H1 (cell line): ENCODE measurements at regions not wholly inside any gene's neighbourhood (a gene's known extent, or its start where the extent isn't known, plus 50 kb on each side); places are given as distances from the start of the nearest gene placed in this dataset.

Experiments
- CTCF ChIA-PET: fragments of 300-600 bp; sonication (Branson Sonifier 250); formaldehyde crosslinking; loops from one replicate; lab custom pipeline; 2021; ENCODE audit not compliant: partially characterized antibody; lab: Charles Lee
- POLR2A ChIA-PET: fragments of 300-600 bp; sonication (Branson Sonifier 250); formaldehyde crosslinking; loops from one replicate; lab custom pipeline; 2021; ENCODE audit warnings: inconsistent platforms; ENCODE audit not compliant: partially characterized antibody; lab: Charles Lee
- DNase-seq, 2 experiments: peaks; one replicate each; pipeline versions ENCODE4 v3.0.0 to v3.0.0-alpha.2; 2010 to 2022; ENCODE audit warnings: low spot score in 2 of 2, low read depth in 1 of 2, mixed read lengths in 1 of 2
- FAIRE-seq: peaks from 2 replicates; lab custom pipeline; 2011; peaks lifted over from hg19 to GRCh38; lab: Jason Lieb, UNC
- H2AFZ ChIP-seq: 2 replicates; pipeline ENCODE4 v1.8.1; 2012; ENCODE audit warnings: low read length, inconsistent platforms
- H2AK5ac ChIP-seq: 2 replicates; pipeline ENCODE4 v1.6.1; 2013; ENCODE audit warnings: low read depth, low read length
- H2BK120ac ChIP-seq: replicated peaks from 2 replicates; pipeline ENCODE3; 2013; ENCODE audit warnings: low read depth, low read length, inconsistent platforms
- H2BK12ac ChIP-seq: 2 replicates; pipeline ENCODE4 v1.6.1; 2013; ENCODE audit warnings: low read depth, low read length
- H2BK15ac ChIP-seq: 2 replicates; pipeline ENCODE4 v1.6.1; 2013; ENCODE audit warnings: low read length
- H2BK20ac ChIP-seq: 2 replicates; pipeline ENCODE4 v1.6.1; 2013; ENCODE audit warnings: low read length
- H2BK5ac ChIP-seq: 2 replicates; pipeline ENCODE4 v1.6.1; 2013; ENCODE audit warnings: low read depth, low read length
- H3K14ac ChIP-seq: 2 replicates; pipeline ENCODE4 v1.6.1; 2013; ENCODE audit warnings: inconsistent platforms; ENCODE audit not compliant: insufficient read length
- H3K18ac ChIP-seq: 2 replicates; pipeline ENCODE4 v1.6.1; 2013; ENCODE audit warnings: low read length; ENCODE audit errors: extremely low read depth
- H3K23ac ChIP-seq: 2 replicates; pipeline ENCODE4 v1.6.1; 2013; ENCODE audit warnings: inconsistent platforms; ENCODE audit not compliant: insufficient read length
- H3K23me2 ChIP-seq: 2 replicates; pipeline ENCODE4 v1.6.1; 2013; ENCODE audit warnings: low read depth, low read length
- H3K27ac ChIP-seq: 2 replicates; pipeline ENCODE4 v1.6.1; 2011; ENCODE audit warnings: low read depth, low read length, inconsistent platforms
- H3K27me3 ChIP-seq, 4 experiments: replicated peaks in 1 of 4; 1 replicate in 1 of 4; 2 replicates in 3 of 4; pipeline versions ENCODE4 v1.6.1 to v1.8.1; 2011 to 2013; ENCODE audit warnings: low read length in 3 of 4, mild to moderate bottlenecking in 3 of 4, inconsistent platforms in 2 of 4, mixed read lengths in 2 of 4, moderate library complexity in 1 of 4; ENCODE audit not compliant: control insufficient read depth in 3 of 4, insufficient read depth in 3 of 4; ENCODE audit errors: extremely low read depth in 1 of 4
- H3K36me3 ChIP-seq, 4 experiments: 2 replicates each; pipeline versions ENCODE4 v1.6.1 to v1.8.1; 2011 to 2013; ENCODE audit warnings: mild to moderate bottlenecking in 4 of 4, low read length in 3 of 4, moderate library complexity in 2 of 4, control low read depth in 1 of 4, inconsistent platforms in 1 of 4; ENCODE audit not compliant: insufficient read depth in 4 of 4, control insufficient read depth in 2 of 4
- H3K4ac ChIP-seq: replicated peaks from 2 replicates; pipeline ENCODE3; 2013; ENCODE audit warnings: low read length, low read depth, mixed read lengths, inconsistent platforms; ENCODE audit not compliant: insufficient read length
- H3K4me1 ChIP-seq, 4 experiments: replicated peaks in 1 of 4; 1 replicate in 1 of 4; 2 replicates in 3 of 4; pipeline versions ENCODE4 v1.6.1 to v1.8.1; 2011 to 2013; ENCODE audit warnings: low read length in 3 of 4, inconsistent platforms in 2 of 4, mixed read lengths in 1 of 4; ENCODE audit not compliant: insufficient read depth in 4 of 4, control insufficient read depth in 3 of 4
- H3K4me2 ChIP-seq, 2 experiments: 2 replicates each; pipeline versions ENCODE4 v1.6.1 to v1.8.1; 2011 to 2013; ENCODE audit warnings: low read depth in 2 of 2, low read length in 2 of 2, control low read depth in 1 of 2, inconsistent platforms in 1 of 2, mild to moderate bottlenecking in 1 of 2; ENCODE audit not compliant: insufficient read depth in 1 of 2
- H3K4me3 ChIP-seq, 4 experiments: fragments of 200-600, 300-600 bp in 1 of 4; sonication (generic), shearing (Covaris generic), sonication (Bioruptor Twin) in 1 of 4; 2 replicates each; pipeline versions ENCODE4 v1.5.1 to v1.8.1; 2011 to 2016; ENCODE audit warnings: low read length in 4 of 4, low read depth in 3 of 4, control low read depth in 2 of 4, inconsistent platforms in 2 of 4, mild to moderate bottlenecking in 2 of 4, mixed read lengths in 1 of 4, moderate library complexity in 1 of 4; ENCODE audit not compliant: insufficient read depth in 2 of 4; ENCODE audit errors: extremely low read depth in 1 of 4
- H3K56ac ChIP-seq: replicated peaks from 2 replicates; pipeline ENCODE3; 2013; ENCODE audit warnings: low read depth, mild to moderate bottlenecking, mixed read lengths, low read length, inconsistent platforms; ENCODE audit not compliant: insufficient read length
- H3K79me1 ChIP-seq: 2 replicates; pipeline ENCODE4 v1.6.1; 2013; ENCODE audit warnings: low read depth, low read length, control low read depth
- H3K79me2 ChIP-seq, 2 experiments: 2 replicates each; pipeline versions ENCODE4 v1.6.1 to v1.8.1; 2012 to 2013; ENCODE audit warnings: low read length in 2 of 2, mild to moderate bottlenecking in 2 of 2, inconsistent platforms in 1 of 2; ENCODE audit not compliant: insufficient read depth in 2 of 2, control insufficient read depth in 1 of 2
- H3K9ac ChIP-seq, 4 experiments: replicated peaks in 1 of 4; 1 replicate in 1 of 4; 2 replicates in 3 of 4; pipeline versions ENCODE4 v1.6.1 to v1.8.1; 2011 to 2013; ENCODE audit warnings: low read depth in 3 of 4, low read length in 3 of 4, control low read depth in 2 of 4, mild to moderate bottlenecking in 2 of 4, moderate library complexity in 2 of 4, inconsistent platforms in 1 of 4; ENCODE audit errors: extremely low read depth in 1 of 4
- H3K9me3 ChIP-seq, 2 experiments: 2 replicates each; pipeline versions ENCODE4 v1.6.1 to v1.8.1; 2012 to 2013; ENCODE audit warnings: mild to moderate bottlenecking in 2 of 2, moderate library complexity in 2 of 2, control low read depth in 1 of 2, inconsistent platforms in 1 of 2, low read depth in 1 of 2, low read length in 1 of 2, mixed read lengths in 1 of 2; ENCODE audit not compliant: insufficient read depth in 2 of 2
- H4K20me1 ChIP-seq, 2 experiments: replicated peaks in 1 of 2; 2 replicates each; pipeline versions ENCODE3 to v1.8.1; 2011 to 2013; ENCODE audit warnings: inconsistent platforms in 2 of 2, low read length in 2 of 2, mild to moderate bottlenecking in 1 of 2; ENCODE audit not compliant: insufficient read depth in 2 of 2, control insufficient read depth in 1 of 2
- H4K5ac ChIP-seq: 2 replicates; pipeline ENCODE4 v1.6.1; 2013; ENCODE audit warnings: low read length, low read depth, mixed read lengths, inconsistent platforms; ENCODE audit not compliant: insufficient read length
- H4K8ac ChIP-seq: 2 replicates; pipeline ENCODE4 v1.8.0; 2013; ENCODE audit warnings: mild to moderate bottlenecking, moderate library complexity, low read length, inconsistent platforms; ENCODE audit not compliant: insufficient read depth; ENCODE audit errors: extremely low read depth
- H4K91ac ChIP-seq: replicated peaks from 2 replicates; pipeline ENCODE3; 2013; ENCODE audit warnings: low read length, mixed read lengths, inconsistent platforms; ENCODE audit not compliant: insufficient read length
- FOSL1 ChIP-seq: IDR thresholded peaks from 2 replicates; pipeline ENCODE4 v1.6.1; 2011; ENCODE audit warnings: mild to moderate bottlenecking, low read depth, low read length, moderate library complexity; ENCODE audit not compliant: insufficient read depth
- PHF8 ChIP-seq: fragments of 200-600 bp; sonication (generic); conservative IDR thresholded peaks from 2 replicates; pipeline ENCODE4 v1.7.1; 2012; ENCODE audit warnings: low read depth, mild to moderate bottlenecking, inconsistent platforms, low read length, moderate library complexity
- SRF ChIP-seq: IDR thresholded peaks from 2 replicates; pipeline ENCODE4 v1.6.1; 2011; ENCODE audit warnings: mild to moderate bottlenecking, low read depth, low read length, moderate library complexity

DNA sequence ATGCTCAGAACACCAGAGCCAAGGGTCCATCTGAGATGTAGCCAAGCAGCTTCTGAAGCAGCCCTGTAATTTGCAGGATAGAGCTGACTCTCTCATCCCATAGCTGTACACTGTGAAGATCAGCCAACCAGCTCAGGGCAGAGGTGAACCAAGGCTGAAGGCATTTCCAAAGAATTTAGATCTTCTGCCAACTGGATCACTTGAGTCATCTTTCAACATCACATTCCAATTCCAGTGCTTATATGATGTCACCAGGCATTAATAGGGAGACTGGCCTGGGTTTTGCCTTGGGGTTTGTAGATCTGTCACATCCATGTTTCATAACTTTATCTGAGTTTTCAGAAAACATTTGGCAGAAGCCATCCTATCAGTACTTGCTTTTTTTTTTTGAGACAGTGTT lies 98.2 kb downstream of the NR2F2 start:
- no peak for DNase-seq
- Histone ChIP-seq H3K14ac (no peak overlapping the region), H2AFZ (no peak overlapping the region), H3K56ac (no peak overlapping the region), H2BK5ac (no peak overlapping the region), H3K4me2 (no peak overlapping the region), H3K27ac (no peak overlapping the region), H4K91ac (no peak overlapping the region), H3K79me1 (no peaks in the 10 kb centered on the region), H3K4me3 (no peak overlapping the region), H3K4ac (no peak overlapping the region), H4K20me1 (no peaks in the 10 kb centered on the region), H3K27me3 (no peaks in the 10 kb centered on the region; a peak in 1 of 7 replicates), H3K18ac (no peak overlapping the region), H3K79me2 (no peaks in the 10 kb centered on the region), H3K23ac (no peak overlapping the region), H2BK12ac (no peak overlapping the region), H2AK5ac (no peak overlapping the region), H3K4me1 (no peaks in the 10 kb centered on the region), H4K8ac (no peak overlapping the region), H3K36me3 (no peaks in the 10 kb centered on the region), H2BK20ac (no peak overlapping the region), H3K23me2 (no peaks in the 10 kb centered on the region), H2BK15ac (no peak overlapping the region), H2BK120ac (no peak overlapping the region), H3K9me3 (no peaks in the 10 kb centered on the region), H4K5ac (no peak overlapping the region), H3K9ac (no peak overlapping the region)
- ChIA-PET POLR2A (no interaction called here), CTCF (interaction anchor here (0.6 to 1.2 kb wide), 2 partner anchors 33 to 245 kb away, joined by 3 read pairs; no protein-coding TSS in a partner anchor)
- no peak for FAIRE-seq
- no peak for TF ChIP-seq FOSL1
- TF ChIP-seq SRF = no peak
- no peak for TF ChIP-seq PHF8
